GM23338 (cell line): ENCODE measurements at regions not wholly inside any gene's neighbourhood (a gene's known extent, or its start where the extent isn't known, plus 50 kb on each side); places are given as distances from the start of the nearest gene placed in this dataset.

Experiments used
- CTCF ChIP-seq, 2 experiments: fragments of 200-600 bp in 1 of 2; sonication (generic) in 1 of 2; conservative IDR thresholded peaks; 2 replicates each; pipeline versions ENCODE4 v1.5.1 to v1.6.1; 2016 to 2017; ENCODE audit warnings: antibody characterized with exemption in 2 of 2, low read depth in 2 of 2, mild to moderate bottlenecking in 2 of 2, moderate library complexity in 1 of 2
- ETS1 ChIP-seq: IDR thresholded peaks from 2 replicates; pipeline ENCODE4 v1.6.1; 2016; ENCODE audit warnings: antibody characterized with exemption
- EZH2 ChIP-seq: fragments of 200-600 bp; sonication (generic); IDR thresholded peaks from one replicate; pipeline ENCODE4 v1.8.0; 2017; ENCODE audit warnings: antibody characterized with exemption, mild to moderate bottlenecking, low read depth; ENCODE audit not compliant: unreplicated experiment
- EZH2phosphoT487 ChIP-seq: fragments of 200-600 bp; sonication (generic); IDR thresholded peaks from one replicate; pipeline ENCODE4 v1.8.1; 2018; ENCODE audit warnings: antibody characterized with exemption; ENCODE audit not compliant: unreplicated experiment
- JUNB ChIP-seq: IDR thresholded peaks from one replicate; pipeline ENCODE4 v1.6.1; 2016; ENCODE audit warnings: antibody characterized with exemption; ENCODE audit not compliant: unreplicated experiment
- POLR2AphosphoS5 ChIP-seq: IDR thresholded peaks from 2 replicates; pipeline ENCODE4 v1.6.1; 2016; ENCODE audit warnings: antibody characterized with exemption, low read depth
- TF ChIP-seq, protein P1 (sequence below): IDR thresholded peaks from one replicate; pipeline ENCODE4 v1.6.1; 2018; ENCODE audit warnings: antibody characterized with exemption; ENCODE audit not compliant: unreplicated experiment

- TF ChIP-seq CTCF (conservative IDR thresholded peaks at IDR 0.05; ENCODE audit: low read depth in 2 of 2) (no peak), ETS1 (no peak), POLR2AphosphoS5 (no peak), EZH2 (no peak), EZH2phosphoT487 (no peak), JUNB (no peak)
- TF ChIP-seq, protein P1, sequence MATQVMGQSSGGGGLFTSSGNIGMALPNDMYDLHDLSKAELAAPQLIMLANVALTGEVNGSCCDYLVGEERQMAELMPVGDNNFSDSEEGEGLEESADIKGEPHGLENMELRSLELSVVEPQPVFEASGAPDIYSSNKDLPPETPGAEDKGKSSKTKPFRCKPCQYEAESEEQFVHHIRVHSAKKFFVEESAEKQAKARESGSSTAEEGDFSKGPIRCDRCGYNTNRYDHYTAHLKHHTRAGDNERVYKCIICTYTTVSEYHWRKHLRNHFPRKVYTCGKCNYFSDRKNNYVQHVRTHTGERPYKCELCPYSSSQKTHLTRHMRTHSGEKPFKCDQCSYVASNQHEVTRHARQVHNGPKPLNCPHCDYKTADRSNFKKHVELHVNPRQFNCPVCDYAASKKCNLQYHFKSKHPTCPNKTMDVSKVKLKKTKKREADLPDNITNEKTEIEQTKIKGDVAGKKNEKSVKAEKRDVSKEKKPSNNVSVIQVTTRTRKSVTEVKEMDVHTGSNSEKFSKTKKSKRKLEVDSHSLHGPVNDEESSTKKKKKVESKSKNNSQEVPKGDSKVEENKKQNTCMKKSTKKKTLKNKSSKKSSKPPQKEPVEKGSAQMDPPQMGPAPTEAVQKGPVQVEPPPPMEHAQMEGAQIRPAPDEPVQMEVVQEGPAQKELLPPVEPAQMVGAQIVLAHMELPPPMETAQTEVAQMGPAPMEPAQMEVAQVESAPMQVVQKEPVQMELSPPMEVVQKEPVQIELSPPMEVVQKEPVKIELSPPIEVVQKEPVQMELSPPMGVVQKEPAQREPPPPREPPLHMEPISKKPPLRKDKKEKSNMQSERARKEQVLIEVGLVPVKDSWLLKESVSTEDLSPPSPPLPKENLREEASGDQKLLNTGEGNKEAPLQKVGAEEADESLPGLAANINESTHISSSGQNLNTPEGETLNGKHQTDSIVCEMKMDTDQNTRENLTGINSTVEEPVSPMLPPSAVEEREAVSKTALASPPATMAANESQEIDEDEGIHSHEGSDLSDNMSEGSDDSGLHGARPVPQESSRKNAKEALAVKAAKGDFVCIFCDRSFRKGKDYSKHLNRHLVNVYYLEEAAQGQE: no peak
Measured at GRCh38 chr12:97640826-97641225, 178.2 kb downstream of the RMST start.
